GM23338 (cell line): ENCODE measurements at regions not wholly inside any gene's neighbourhood (a gene's known extent, or its start where the extent isn't known, plus 50 kb on each side); places are given as distances from the start of the nearest gene placed in this dataset.

Experiments
- ATAC-seq: fragments of 200-7000 bp; cut with Tn5 transposase; 3 replicates; pipeline ENCODE4 v1.9.1; 2020
- DNase-seq: peaks from one replicate; pipeline ENCODE4 v3.0.0-alpha.2; 2015; ENCODE audit warnings: low spot score
- H2AFZ ChIP-seq: fragments of 200-600 bp; sonication (generic); 2 replicates; pipeline ENCODE4 v1.8.0; 2016; ENCODE audit warnings: antibody characterized with exemption, mild to moderate bottlenecking, moderate library complexity
- H3F3A ChIP-seq: fragments of 200-600 bp; sonication (generic); replicated peaks from 2 replicates; pipeline ENCODE4 v1.8.0; 2017; ENCODE audit warnings: antibody characterized with exemption, mixed run types, low read depth
- H3K27ac ChIP-seq: fragments of 200-600 bp; sonication (generic); 2 replicates; pipeline ENCODE4 v1.6.1; 2016; ENCODE audit warnings: low read depth
- H3K27me3 ChIP-seq: fragments of 200-600 bp; sonication (generic); 2 replicates; pipeline ENCODE4 v1.8.0; 2016; ENCODE audit warnings: mild to moderate bottlenecking, mixed run types, moderate library complexity; ENCODE audit not compliant: insufficient read depth
- H3K36me3 ChIP-seq: fragments of 200-600 bp; sonication (generic); 2 replicates; pipeline ENCODE4 v1.8.0; 2016; ENCODE audit warnings: mild to moderate bottlenecking; ENCODE audit not compliant: insufficient read depth
- H3K4me1 ChIP-seq: fragments of 200-600 bp; sonication (generic); 2 replicates; pipeline ENCODE4 v1.8.0; 2016; ENCODE audit warnings: mild to moderate bottlenecking, moderate library complexity; ENCODE audit not compliant: insufficient read depth
- H3K4me2 ChIP-seq: fragments of 200-600 bp; sonication (generic); 2 replicates; pipeline ENCODE4 v1.7.1; 2017; ENCODE audit warnings: mixed run types
- H3K4me3 ChIP-seq: fragments of 200-600 bp; sonication (generic); 2 replicates; pipeline ENCODE4 v1.6.1; 2016; ENCODE audit warnings: mixed run types
- H3K79me2 ChIP-seq: fragments of 200-600 bp; sonication (generic); replicated peaks from 2 replicates; pipeline ENCODE4 v1.8.0; 2017; ENCODE audit warnings: mild to moderate bottlenecking; ENCODE audit not compliant: insufficient read depth
- H3K9me2 ChIP-seq: fragments of 200-600 bp; sonication (generic); 2 replicates; pipeline ENCODE4 v1.8.0; 2017; ENCODE audit not compliant: insufficient read depth
- H4K20me1 ChIP-seq: fragments of 200-600 bp; sonication (generic); replicated peaks from 2 replicates; pipeline ENCODE4 v1.8.0; 2017; ENCODE audit warnings: mild to moderate bottlenecking; ENCODE audit not compliant: insufficient read depth
- H3K27ac Mint-ChIP-seq: 2 replicates; pipeline ENCODE4 v1.8.0; 2020; ENCODE audit warnings: inconsistent platforms, mild to moderate bottlenecking, moderate library complexity, mixed read lengths
- H3K27me3 Mint-ChIP-seq: 3 replicates; pipeline ENCODE4 v1.8.0; 2022; ENCODE audit warnings: low read depth, mild to moderate bottlenecking, moderate library complexity, mixed read lengths, inconsistent platforms; ENCODE audit not compliant: insufficient read depth, poor library complexity
- H3K36me3 Mint-ChIP-seq: 3 replicates; pipeline ENCODE4 v1.8.0; 2021; ENCODE audit warnings: low read depth, mild to moderate bottlenecking, inconsistent platforms, moderate library complexity, mixed read lengths
- H3K4me1 Mint-ChIP-seq: 3 replicates; pipeline ENCODE4 v1.8.0; 2020; ENCODE audit warnings: mild to moderate bottlenecking, inconsistent platforms, mixed read lengths
- H3K4me3 Mint-ChIP-seq: 3 replicates; pipeline ENCODE4 v1.8.0; 2021; ENCODE audit warnings: moderate library complexity, mild to moderate bottlenecking, inconsistent platforms, mixed read lengths
- H3K9me3 Mint-ChIP-seq: 3 replicates; pipeline ENCODE4 v1.8.0; 2020; ENCODE audit warnings: moderate library complexity, mild to moderate bottlenecking, inconsistent platforms, mixed read lengths
- CREB1 ChIP-seq: fragments of 250-450 bp; sonication (Bioruptor Pico); IDR thresholded peaks from 2 replicates; pipeline ENCODE4 v1.5.0; 2020; ENCODE audit warnings: low read depth, mild to moderate bottlenecking, moderate library complexity
- ETS1 ChIP-seq: IDR thresholded peaks from 2 replicates; pipeline ENCODE4 v1.6.1; 2016; ENCODE audit warnings: antibody characterized with exemption
- EZH2 ChIP-seq: fragments of 200-600 bp; sonication (generic); IDR thresholded peaks from one replicate; pipeline ENCODE4 v1.8.0; 2017; ENCODE audit warnings: antibody characterized with exemption, mild to moderate bottlenecking, low read depth; ENCODE audit not compliant: unreplicated experiment
- EZH2phosphoT487 ChIP-seq: fragments of 200-600 bp; sonication (generic); IDR thresholded peaks from one replicate; pipeline ENCODE4 v1.8.1; 2018; ENCODE audit warnings: antibody characterized with exemption; ENCODE audit not compliant: unreplicated experiment
- NANOG ChIP-seq: IDR thresholded peaks from 2 replicates; pipeline ENCODE4 v1.6.1; 2016; ENCODE audit warnings: antibody characterized with exemption, borderline replicate concordance
- REST ChIP-seq: IDR thresholded peaks from one replicate; pipeline ENCODE4 v1.6.1; 2018; ENCODE audit warnings: antibody characterized with exemption; ENCODE audit not compliant: unreplicated experiment
- STAT1 ChIP-seq: IDR thresholded peaks from one replicate; pipeline ENCODE4 v1.6.1; 2016; ENCODE audit warnings: antibody characterized with exemption; ENCODE audit not compliant: unreplicated experiment

GRCh38 chr12:78793982-78794381, 70.6 kb upstream of the SYT1 start (continued):
- TF ChIP-seq ETS1 (no peak), NANOG (no peak), REST (no peak), CREB1 (CRISPR knock-in tag) (no peak)

- TF ChIP-seq STAT1 (no peak), EZH2 (no peak), ETS1 (no peak), EZH2phosphoT487 (no peak)
- Mint-ChIP-seq H3K9me3 (peaks cover 8% of the 10 kb centered on the region; the same call in 2 of the 3 replicates), H3K27me3 (no peaks in the 10 kb centered on the region), H3K4me3 (no peak overlapping the region), H3K36me3 (peaks cover 10% of the 10 kb centered on the region; the same call in 2 of the 3 replicates), H3K27ac (no peak overlapping the region), H3K4me1 (peaks cover 17% of the 10 kb centered on the region; the same call in 2 of the 3 replicates)
- H2AFZ ChIP-seq, result no peak overlapping the region
- H3K9me2 ChIP-seq, result no peaks in the 10 kb centered on the region
- H3F3A ChIP-seq, result no peaks in the 10 kb centered on the region
- H3K27ac ChIP-seq, result no peak overlapping the region
- DNase-seq (no peak), ATAC-seq (no peak)
- H3K27me3 ChIP-seq, result no peaks in the 10 kb centered on the region
- no peaks in the 10 kb centered on the region for H3K79me2 ChIP-seq
- H3K4me3 ChIP-seq, result no peak overlapping the region
- no peaks in the 10 kb centered on the region for H4K20me1 ChIP-seq
- H3K4me1 ChIP-seq, result peaks cover 9% of the 10 kb centered on the region
- H3K36me3 ChIP-seq, result no peaks in the 10 kb centered on the region
- no peak overlapping the region for H3K4me2 ChIP-seq
Observed at GRCh38 chr12:78795934-78796445, 68.6 kb upstream of the SYT1 start.
